Type B pancreatic cell (in vitro differentiated cells): ENCODE measurements at regions not wholly inside any gene's neighbourhood (a gene's known extent, or its start where the extent isn't known, plus 50 kb on each side); places are given as distances from the start of the nearest gene placed in this dataset.

ENCODE experiments used
- DNase-seq: peaks from one replicate; pipeline ENCODE4 v3.0.0; 2021; ENCODE audit warnings: mixed read lengths; ENCODE audit not compliant: unreplicated experiment; ENCODE audit errors: extremely low spot score
- H3K27ac Mint-ChIP-seq: 2 replicates; pipeline ENCODE4 v1.8.0; 2021; ENCODE audit warnings: mild to moderate bottlenecking, mixed read lengths
- H3K27me3 Mint-ChIP-seq: 2 replicates; pipeline ENCODE4 v1.8.0; 2021; ENCODE audit warnings: mixed read lengths
- H3K36me3 Mint-ChIP-seq: 2 replicates; pipeline ENCODE4 v1.8.0; 2021; ENCODE audit warnings: mixed read lengths
- H3K4me1 Mint-ChIP-seq: one replicate; pipeline ENCODE4 v1.8.0; 2021; ENCODE audit warnings: mixed read lengths; ENCODE audit not compliant: unreplicated experiment
- H3K4me3 Mint-ChIP-seq: 2 replicates; pipeline ENCODE4 v1.8.0; 2021; ENCODE audit warnings: mild to moderate bottlenecking, mixed read lengths
- H3K9me3 Mint-ChIP-seq: 2 replicates; pipeline ENCODE4 v1.8.0; 2021; ENCODE audit warnings: mixed read lengths
- CTCF ChIP-seq: fragments of 200-600 bp; sonication (generic); conservative IDR thresholded peaks from 2 replicates; pipeline ENCODE4 v1.5.0; 2021; ENCODE audit warnings: antibody characterized with exemption, mild to moderate bottlenecking

GRCh38 chr5:124668353-124669299, 77.8 kb downstream of the ZNF608 start:
- no peaks in the 10 kb centered on the region for H3K9me3 Mint-ChIP-seq
- no peaks in the 10 kb centered on the region for H3K36me3 Mint-ChIP-seq
- H3K4me3 Mint-ChIP-seq, result no peak overlapping the region
- H3K27me3 Mint-ChIP-seq, result no peaks in the 10 kb centered on the region
- TF ChIP-seq CTCF, result no peak
- no peak for DNase-seq
- peaks cover 65% of the 10 kb centered on the region for H3K4me1 Mint-ChIP-seq
- no peak overlapping the region for H3K27ac Mint-ChIP-seq

- TF ChIP-seq CTCF, result no peak
- Mint-ChIP-seq H3K9me3 (no peaks in the 10 kb centered on the region), H3K27me3 (no peaks in the 10 kb centered on the region), H3K27ac (peak overlapping the region; percentile 12), H3K36me3 (no peaks in the 10 kb centered on the region), H3K4me1 (peaks cover 74% of the 10 kb centered on the region), H3K4me3 (no peak overlapping the region)
- no peak for DNase-seq
These were observed 80.8 kb downstream of the ZNF608 start for GRCh38 chr5:124665625-124666024.

- Mint-ChIP-seq H3K4me3 (no peak overlapping the region), H3K27me3 (no peaks in the 10 kb centered on the region), H3K4me1 (peaks cover 74% of the 10 kb centered on the region), H3K27ac (no peak overlapping the region), H3K36me3 (no peaks in the 10 kb centered on the region), H3K9me3 (no peaks in the 10 kb centered on the region)
- no peak for TF ChIP-seq CTCF
- DNase-seq, result no peak
These were observed 81.4 kb downstream of the ZNF608 start for GRCh38 chr5:124665035-124665434.

- Mint-ChIP-seq H3K27ac (no peak overlapping the region), H3K4me3 (no peak overlapping the region), H3K4me1 (peaks cover 74% of the 10 kb centered on the region), H3K9me3 (no peaks in the 10 kb centered on the region), H3K36me3 (no peaks in the 10 kb centered on the region), H3K27me3 (no peaks in the 10 kb centered on the region)
- DNase-seq, result no peak
- no peak for TF ChIP-seq CTCF
These were observed 82.2 kb downstream of the ZNF608 start for GRCh38 chr5:124664287-124664686.

- peak overlapping the region; percentile 76 for H3K4me3 Mint-ChIP-seq
- no peaks in the 10 kb centered on the region for H3K36me3 Mint-ChIP-seq
- no peak for TF ChIP-seq CTCF
- H3K4me1 Mint-ChIP-seq, result peaks cover 73% of the 10 kb centered on the region
- H3K9me3 Mint-ChIP-seq, result no peaks in the 10 kb centered on the region
- H3K27me3 Mint-ChIP-seq, result no peaks in the 10 kb centered on the region
- peak overlapping the region; percentile 88 for H3K27ac Mint-ChIP-seq
- DNase-seq, result no peak
These were observed 83.3 kb downstream of the ZNF608 start for GRCh38 chr5:124663101-124663506.
